GM19328 (cell line): ENCODE measurements at regions not wholly inside any gene's neighbourhood (a gene's known extent, or its start where the extent isn't known, plus 50 kb on each side); places are given as distances from the start of the nearest gene placed in this dataset.
"Not testable (repeated sequence)": the region's sequence is repeated elsewhere in the genome, so short reads cannot be mapped to it uniquely, and the experiment has no call there.

Experiments used
- ATAC-seq: cut with Tn5 transposase; IDR thresholded peaks from one replicate; pipeline ENCODE4 v1.9.1; 2021; ENCODE audit warnings: mild to moderate bottlenecking, moderate library complexity; ENCODE audit not compliant: unreplicated experiment

- not testable (repeated sequence) for ATAC-seq
Measured at GRCh38 chr10:65052111-65052510, 1530.9 kb downstream of the REEP3 start.

GRCh38 chr10:65053397-65053796 is 1532.2 kb downstream of the REEP3 start:
- ATAC-seq, result not testable (repeated sequence)

- not testable (repeated sequence) for ATAC-seq
Measured at GRCh38 chr10:65053831-65054351, 1532.7 kb downstream of the REEP3 start.

GRCh38 chr10:65054701-65055100 is 1533.5 kb downstream of the REEP3 start:
- ATAC-seq, result not testable (repeated sequence)

- ATAC-seq, result no peak
Measured at GRCh38 chr10:65065278-65065677, 1544.1 kb downstream of the REEP3 start.

GRCh38 chr10:65083222-65083621 is 1562.0 kb downstream of the REEP3 start:
- ATAC-seq, result no peak

- no peak for ATAC-seq
Measured at GRCh38 chr10:65090991-65091390, 1569.8 kb downstream of the REEP3 start.

GRCh38 chr10:65100146-65100545 is 1578.9 kb downstream of the REEP3 start:
- no peak for ATAC-seq

- not testable (repeated sequence) for ATAC-seq
Measured at GRCh38 chr10:65100881-65101280, 1579.7 kb downstream of the REEP3 start.

- no peak for ATAC-seq
Measured at GRCh38 chr10:65110009-65110408, 1588.8 kb downstream of the REEP3 start.

- not testable (repeated sequence) for ATAC-seq
Measured at GRCh38 chr10:65111059-65111458, 1589.9 kb downstream of the REEP3 start.

- ATAC-seq, result no peak
Measured at GRCh38 chr10:65112573-65112972, 1591.4 kb downstream of the REEP3 start.

GRCh38 chr10:65123120-65123519 is 1601.9 kb downstream of the REEP3 start:
- no peak for ATAC-seq

GRCh38 chr10:65125212-65125611 is 1604.0 kb downstream of the REEP3 start:
- ATAC-seq, result no peak

GRCh38 chr10:65126288-65126687 is 1605.1 kb downstream of the REEP3 start:
- ATAC-seq, result no peak

GRCh38 chr10:65128277-65128676 is 1607.1 kb downstream of the REEP3 start:
- no peak for ATAC-seq

GRCh38 chr10:65130162-65130758 is 1609.1 kb downstream of the REEP3 start:
- ATAC-seq, result no peak

- no peak for ATAC-seq
Measured at GRCh38 chr10:65133652-65134051, 1612.5 kb downstream of the REEP3 start.

- ATAC-seq, result no peak
Measured at GRCh38 chr10:65135508-65135907, 1614.3 kb downstream of the REEP3 start.

- no peak for ATAC-seq
Measured at GRCh38 chr10:65142641-65143435, 1621.6 kb downstream of the REEP3 start.

GRCh38 chr10:65143723-65144122 is 1622.5 kb downstream of the REEP3 start:
- no peak for ATAC-seq

GRCh38 chr10:65149878-65150277 is 1628.7 kb downstream of the REEP3 start:
- ATAC-seq, result no peak
